ENCODE measurements at regions not wholly inside any gene's neighbourhood (a gene's known extent, or its start where the extent isn't known, plus 50 kb on each side); places are given as distances from the start of the nearest gene placed in this dataset.

GRCh38 chr14:71536015-71536740 is 396.1 kb upstream of the RGS6 start:
- H4K20me1 ChIP-seq (ENCODE audit: insufficient read depth, low read length, poor library complexity, severe bottlenecking) = peaks cover 8% of the 10 kb centered on the region
- peaks cover 64% of the 10 kb centered on the region for H3K4me1 ChIP-seq (ENCODE audit: insufficient read depth, low read length, poor library complexity, severe bottlenecking)
- H3K79me2 ChIP-seq (ENCODE audit: insufficient read depth, low read length) = peaks cover 69% of the 10 kb centered on the region
- peaks cover 7% of the 10 kb centered on the region; the same call in 1 of the 2 replicates for H3K36me3 ChIP-seq (ENCODE audit: insufficient read depth, low read length)
- no peaks in the 10 kb centered on the region for H3F3A ChIP-seq (ENCODE audit: low read depth)
- no peak overlapping the region for H3K9ac ChIP-seq (ENCODE audit: low read depth, low read length, poor library complexity, severe bottlenecking)
- H3K4me2 ChIP-seq (ENCODE audit: low read depth, low read length, poor library complexity, severe bottlenecking) = no peak overlapping the region
- no peaks in the 10 kb centered on the region for H3K9me3 ChIP-seq (ENCODE audit: insufficient read depth, low read depth, low read length)
- TF ChIP-seq EZH2phosphoT487 (IDR thresholded peaks at IDR 0.05; ENCODE audit: borderline replicate concordance) (no peak), CTCF (conservative IDR thresholded peaks at IDR 0.05; ENCODE audit: low read length) (no peak)
- no peak overlapping the region for H3K4me3 ChIP-seq (ENCODE audit: low read length, poor library complexity, severe bottlenecking)
- no peak overlapping the region for H2AFZ ChIP-seq (ENCODE audit: low read length)
- H3K9me2 ChIP-seq (replicated peaks; ENCODE audit: low read depth, low read length) = no peaks in the 10 kb centered on the region
- H3K27me3 ChIP-seq (ENCODE audit: insufficient read depth, low read length, poor library complexity, severe bottlenecking) = no peaks in the 10 kb centered on the region

- Histone ChIP-seq H3K79me2 (ENCODE audit: insufficient read depth, low read length) (peaks cover 63% of the 10 kb centered on the region), H3K4me2 (ENCODE audit: low read depth, low read length, poor library complexity, severe bottlenecking) (peak overlapping the region; percentile 45), H3K36me3 (ENCODE audit: insufficient read depth, low read length) (no peaks in the 10 kb centered on the region), H2AFZ (ENCODE audit: low read length) (no peak overlapping the region), H3K9me3 (ENCODE audit: insufficient read depth, low read depth, low read length) (no peaks in the 10 kb centered on the region), H3K27me3 (ENCODE audit: insufficient read depth, low read length, poor library complexity, severe bottlenecking) (no peaks in the 10 kb centered on the region), H3F3A (ENCODE audit: low read depth) (peaks cover 6% of the 10 kb centered on the region), H3K4me1 (ENCODE audit: insufficient read depth, low read length, poor library complexity, severe bottlenecking) (peaks cover 74% of the 10 kb centered on the region), H3K9me2 (replicated peaks; ENCODE audit: low read depth, low read length) (no peaks in the 10 kb centered on the region), H4K20me1 (ENCODE audit: insufficient read depth, low read length, poor library complexity, severe bottlenecking) (peaks cover 8% of the 10 kb centered on the region), H3K4me3 (ENCODE audit: low read length, poor library complexity, severe bottlenecking) (no peak overlapping the region), H3K9ac (ENCODE audit: low read depth, low read length, poor library complexity, severe bottlenecking) (no peak overlapping the region)
- TF ChIP-seq CTCF (conservative IDR thresholded peaks at IDR 0.05; ENCODE audit: low read length) = no peak
These were observed 395.1 kb upstream of the RGS6 start for GRCh38 chr14:71536927-71537772.

- Histone ChIP-seq H3K4me3 (ENCODE audit: low read length, poor library complexity, severe bottlenecking) (no peak overlapping the region), H3K79me2 (ENCODE audit: insufficient read depth, low read length) (peaks cover 57% of the 10 kb centered on the region), H4K20me1 (ENCODE audit: insufficient read depth, low read length, poor library complexity, severe bottlenecking) (peaks cover 8% of the 10 kb centered on the region), H2AFZ (ENCODE audit: low read length) (no peak overlapping the region), H3F3A (ENCODE audit: low read depth) (peaks cover 6% of the 10 kb centered on the region), H3K36me3 (ENCODE audit: insufficient read depth, low read length) (no peaks in the 10 kb centered on the region), H3K27me3 (ENCODE audit: insufficient read depth, low read length, poor library complexity, severe bottlenecking) (no peaks in the 10 kb centered on the region), H3K9ac (ENCODE audit: low read depth, low read length, poor library complexity, severe bottlenecking) (no peak overlapping the region), H3K9me2 (replicated peaks; ENCODE audit: low read depth, low read length) (no peaks in the 10 kb centered on the region), H3K4me1 (ENCODE audit: insufficient read depth, low read length, poor library complexity, severe bottlenecking) (peaks cover 68% of the 10 kb centered on the region), H3K9me3 (ENCODE audit: insufficient read depth, low read depth, low read length) (no peaks in the 10 kb centered on the region), H3K4me2 (ENCODE audit: low read depth, low read length, poor library complexity, severe bottlenecking) (no peak overlapping the region)
- TF ChIP-seq EZH2phosphoT487 (IDR thresholded peaks at IDR 0.05; ENCODE audit: borderline replicate concordance) (no peak), CTCF (conservative IDR thresholded peaks at IDR 0.05; ENCODE audit: low read length) (no peak)
These were observed 393.9 kb upstream of the RGS6 start for GRCh38 chr14:71538288-71538687.

Measured in Loucy (cell line).